Liver (tissue), 8 donors: ENCODE measurements at regions not wholly inside any gene's neighbourhood (a gene's known extent, or its start where the extent isn't known, plus 50 kb on each side); places are given as distances from the start of the nearest gene placed in this dataset.

ENCODE experiments used
- DNase-seq: peaks from one replicate; pipeline ENCODE4 v3.0.0-alpha.2; 2017; ENCODE audit warnings: low spot score
- H3K27ac ChIP-seq, 2 donors: one replicate each; pipeline ENCODE4 v1.7.0; 2013; ENCODE audit warnings: inconsistent platforms in 2 of 2, low read length in 2 of 2, control low read depth in 1 of 2, low read depth in 1 of 2, mild to moderate bottlenecking in 1 of 2
- H3K27me3 ChIP-seq, 4 donors: one replicate each; pipeline versions ENCODE4 v1.6.1 to v1.7.0; 2013; ENCODE audit warnings: low read length in 3 of 4, inconsistent platforms in 1 of 4, mild to moderate bottlenecking in 1 of 4, moderate library complexity in 1 of 4; ENCODE audit not compliant: control insufficient read depth in 4 of 4, insufficient read depth in 4 of 4
- H3K36me3 ChIP-seq, 4 donors: one replicate each; pipeline versions ENCODE4 v1.6.1 to v1.7.0; 2013; ENCODE audit warnings: low read length in 3 of 4, mild to moderate bottlenecking in 3 of 4, low read depth in 1 of 4, moderate library complexity in 1 of 4; ENCODE audit not compliant: control insufficient read depth in 4 of 4, insufficient read depth in 3 of 4
- H3K4me1 ChIP-seq, 4 donors: one replicate each; pipeline versions ENCODE4 v1.6.1 to v1.7.0; 2013; ENCODE audit warnings: low read length in 3 of 4, mild to moderate bottlenecking in 3 of 4, moderate library complexity in 1 of 4; ENCODE audit not compliant: control insufficient read depth in 4 of 4, insufficient read depth in 4 of 4
- H3K4me3 ChIP-seq, 3 donors: one replicate each; pipeline versions ENCODE4 v1.6.1 to v1.7.0; 2013; ENCODE audit warnings: low read length in 3 of 3, control low read depth in 1 of 3, low read depth in 1 of 3, mild to moderate bottlenecking in 1 of 3
- H3K9ac ChIP-seq, 2 donors: one replicate each; pipeline ENCODE4 v1.7.0; 2013; ENCODE audit warnings: low read length in 2 of 2, mild to moderate bottlenecking in 2 of 2, moderate library complexity in 2 of 2, control low read depth in 1 of 2, low read depth in 1 of 2
- H3K9me3 ChIP-seq, 4 donors: one replicate each; pipeline versions ENCODE4 v1.6.1 to v1.7.0; 2013; ENCODE audit warnings: low read length in 3 of 4; ENCODE audit not compliant: control insufficient read depth in 4 of 4
- ATF3 ChIP-seq: IDR thresholded peaks from 2 replicates; pipeline ENCODE4 v1.6.1; 2016; ENCODE audit warnings: antibody characterized with exemption
- CTCF ChIP-seq: fragments of 150-350 bp; IDR thresholded peaks from 2 replicates; pipeline ENCODE4 v1.5.1; 2017; ENCODE audit warnings: improper control_type of control experiment, low read depth, low read length; ENCODE audit not compliant: missing input control
- EGR1 ChIP-seq, 2 donors: IDR thresholded peaks; 2 replicates each; pipeline ENCODE4 v1.6.1; 2016 to 2018; ENCODE audit warnings: antibody characterized with exemption in 2 of 2, low read depth in 2 of 2
- FOXA1 ChIP-seq: IDR thresholded peaks from 2 replicates; pipeline ENCODE4 v1.6.1; 2016; ENCODE audit warnings: antibody characterized with exemption
- FOXA2 ChIP-seq: IDR thresholded peaks from 2 replicates; pipeline ENCODE4 v1.6.1; 2016; ENCODE audit warnings: antibody characterized with exemption
- GABPA ChIP-seq, 2 donors: IDR thresholded peaks in 1 of 2; conservative IDR thresholded peaks in 1 of 2; 2 replicates each; pipeline ENCODE4 v1.6.1; 2016; ENCODE audit warnings: antibody characterized with exemption in 2 of 2, mild to moderate bottlenecking in 1 of 2, moderate library complexity in 1 of 2
- HNF4A ChIP-seq, 2 donors: conservative IDR thresholded peaks; 2 replicates each; pipeline ENCODE4 v1.6.1; 2016; ENCODE audit warnings: antibody characterized with exemption in 2 of 2, mild to moderate bottlenecking in 2 of 2
- HNF4G ChIP-seq: IDR thresholded peaks from 2 replicates; pipeline ENCODE4 v1.6.1; 2016; ENCODE audit warnings: antibody characterized with exemption
- JUND ChIP-seq, 2 donors: IDR thresholded peaks; 2 replicates each; pipeline ENCODE4 v1.6.1; 2016; ENCODE audit warnings: antibody characterized with exemption in 2 of 2
- MAX ChIP-seq: IDR thresholded peaks from 2 replicates; pipeline ENCODE4 v1.6.1; 2016; ENCODE audit warnings: antibody characterized with exemption
- NR2F2 ChIP-seq: IDR thresholded peaks from 2 replicates; pipeline ENCODE4 v1.6.1; 2016; ENCODE audit warnings: antibody characterized with exemption
- RAD21 ChIP-seq, 2 donors: IDR thresholded peaks; 2 replicates each; pipeline ENCODE4 v1.6.1; 2016; ENCODE audit warnings: antibody characterized with exemption in 2 of 2, mild to moderate bottlenecking in 2 of 2
- RXRA ChIP-seq, 2 donors: IDR thresholded peaks; 2 replicates each; pipeline ENCODE4 v1.6.1; 2017 to 2018; ENCODE audit warnings: antibody characterized with exemption in 2 of 2, mild to moderate bottlenecking in 1 of 2
- SP1 ChIP-seq: IDR thresholded peaks from 2 replicates; pipeline ENCODE4 v1.6.1; 2018; ENCODE audit warnings: antibody characterized with exemption, mild to moderate bottlenecking
- TAF1 ChIP-seq: conservative IDR thresholded peaks from 2 replicates; pipeline ENCODE4 v1.6.1; 2016; ENCODE audit warnings: antibody characterized with exemption, mild to moderate bottlenecking
- YY1 ChIP-seq: IDR thresholded peaks from 2 replicates; pipeline ENCODE4 v1.6.1; 2016; ENCODE audit warnings: antibody characterized with exemption, mild to moderate bottlenecking
- ZBTB33 ChIP-seq: IDR thresholded peaks from 2 replicates; pipeline ENCODE4 v1.6.1; 2016; ENCODE audit warnings: antibody characterized with exemption
- WGBS: extraction: QIAGEN DNeasy Blood & Tissue Kit; methylation state at CpG from one replicate; pipeline ENCODE4 v1.1.7; 2013; 5-methylcytosine and 5-hydroxymethylcytosine counted together
- TF ChIP-seq, protein P1 (sequence below): IDR thresholded peaks from 2 replicates; pipeline ENCODE4 v1.6.1; 2016; ENCODE audit warnings: antibody characterized with exemption, mild to moderate bottlenecking
- donor health status: healthy.
- donor health status: healthy.
- donor health status: healthy.
- donor health status: healthy.
- donor health status: healthy.

- Histone ChIP-seq H3K4me1 (peaks cover 0 to 4% (median 1%) of the 10 kb centered on the region in 4 donors), H3K9ac (no peak overlapping the region), H3K9me3 (no peaks in the 10 kb centered on the region), H3K27me3 (no peaks in the 10 kb centered on the region), H3K27ac (no peak overlapping the region), H3K36me3 (no peaks in the 10 kb centered on the region), H3K4me3 (no peak overlapping the region)
- TF ChIP-seq YY1 (no peak), JUND (IDR thresholded peaks at IDR 0.05) (no peak), FOXA1 (no peak), HNF4G (no peak), NR2F2 (no peak), RXRA (IDR thresholded peaks at IDR 0.05) (no peak), MAX (no peak), FOXA2 (no peak), EGR1 (IDR thresholded peaks at IDR 0.05; ENCODE audit: low read depth in 2 of 2) (no peak), ZBTB33 (no peak), GABPA (IDR thresholded peaks at IDR 0.05 in 1 of 2, conservative IDR thresholded peaks at IDR 0.05 in 1 of 2) (no peak), HNF4A (conservative IDR thresholded peaks at IDR 0.05) (no peak), TAF1 (no peak), RAD21 (IDR thresholded peaks at IDR 0.05) (no peak), SP1 (no peak), CTCF (no peak), ATF3 (no peak)
- TF ChIP-seq, protein P1, sequence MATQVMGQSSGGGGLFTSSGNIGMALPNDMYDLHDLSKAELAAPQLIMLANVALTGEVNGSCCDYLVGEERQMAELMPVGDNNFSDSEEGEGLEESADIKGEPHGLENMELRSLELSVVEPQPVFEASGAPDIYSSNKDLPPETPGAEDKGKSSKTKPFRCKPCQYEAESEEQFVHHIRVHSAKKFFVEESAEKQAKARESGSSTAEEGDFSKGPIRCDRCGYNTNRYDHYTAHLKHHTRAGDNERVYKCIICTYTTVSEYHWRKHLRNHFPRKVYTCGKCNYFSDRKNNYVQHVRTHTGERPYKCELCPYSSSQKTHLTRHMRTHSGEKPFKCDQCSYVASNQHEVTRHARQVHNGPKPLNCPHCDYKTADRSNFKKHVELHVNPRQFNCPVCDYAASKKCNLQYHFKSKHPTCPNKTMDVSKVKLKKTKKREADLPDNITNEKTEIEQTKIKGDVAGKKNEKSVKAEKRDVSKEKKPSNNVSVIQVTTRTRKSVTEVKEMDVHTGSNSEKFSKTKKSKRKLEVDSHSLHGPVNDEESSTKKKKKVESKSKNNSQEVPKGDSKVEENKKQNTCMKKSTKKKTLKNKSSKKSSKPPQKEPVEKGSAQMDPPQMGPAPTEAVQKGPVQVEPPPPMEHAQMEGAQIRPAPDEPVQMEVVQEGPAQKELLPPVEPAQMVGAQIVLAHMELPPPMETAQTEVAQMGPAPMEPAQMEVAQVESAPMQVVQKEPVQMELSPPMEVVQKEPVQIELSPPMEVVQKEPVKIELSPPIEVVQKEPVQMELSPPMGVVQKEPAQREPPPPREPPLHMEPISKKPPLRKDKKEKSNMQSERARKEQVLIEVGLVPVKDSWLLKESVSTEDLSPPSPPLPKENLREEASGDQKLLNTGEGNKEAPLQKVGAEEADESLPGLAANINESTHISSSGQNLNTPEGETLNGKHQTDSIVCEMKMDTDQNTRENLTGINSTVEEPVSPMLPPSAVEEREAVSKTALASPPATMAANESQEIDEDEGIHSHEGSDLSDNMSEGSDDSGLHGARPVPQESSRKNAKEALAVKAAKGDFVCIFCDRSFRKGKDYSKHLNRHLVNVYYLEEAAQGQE, result no peak
- no peak for DNase-seq
- 93% methylated on average over 1 of the region's 1 CpG for WGBS
These were observed 70.3 kb upstream of the ELOVL5 start for GRCh38 chr6:53419026-53419425.
